HG03135 (cell line): ENCODE measurements at regions not wholly inside any gene's neighbourhood (a gene's known extent, or its start where the extent isn't known, plus 50 kb on each side); places are given as distances from the start of the nearest gene placed in this dataset.
"Not testable (repeated sequence)": the region's sequence is repeated elsewhere in the genome, so short reads cannot be mapped to it uniquely, and the experiment has no call there.

Experiments used
- ATAC-seq: cut with Tn5 transposase; IDR thresholded peaks from one replicate; pipeline ENCODE4 v1.9.1; 2021; ENCODE audit warnings: mild to moderate bottlenecking, moderate library complexity; ENCODE audit not compliant: unreplicated experiment

- ATAC-seq, result no peak
These were observed 375.9 kb downstream of the NXPH1 start for GRCh38 chr7:8809320-8809719.

- ATAC-seq, result no peak
These were observed 384.1 kb downstream of the NXPH1 start for GRCh38 chr7:8817448-8818036.

GRCh38 chr7:8818406-8818805, 385.0 kb downstream of the NXPH1 start:
- ATAC-seq, result no peak

GRCh38 chr7:8822595-8822994, 389.2 kb downstream of the NXPH1 start:
- ATAC-seq, result no peak

- ATAC-seq, result no peak
These were observed 390.1 kb downstream of the NXPH1 start for GRCh38 chr7:8823486-8823885.

GRCh38 chr7:8827329-8827728, 393.9 kb downstream of the NXPH1 start:
- ATAC-seq, result no peak

GRCh38 chr7:8829100-8829499, 395.7 kb downstream of the NXPH1 start:
- ATAC-seq, result no peak

- ATAC-seq, result no peak
These were observed 398.0 kb downstream of the NXPH1 start for GRCh38 chr7:8831376-8831775.

GRCh38 chr7:8833355-8833754, 399.9 kb downstream of the NXPH1 start:
- no peak for ATAC-seq

- ATAC-seq, result no peak
These were observed 407.8 kb downstream of the NXPH1 start for GRCh38 chr7:8841171-8841570.

- ATAC-seq, result no peak
These were observed 438.3 kb downstream of the NXPH1 start for GRCh38 chr7:8871716-8872115.

GRCh38 chr7:8881916-8882315, 448.5 kb downstream of the NXPH1 start:
- ATAC-seq, result no peak

- ATAC-seq, result no peak
These were observed 452.1 kb downstream of the NXPH1 start for GRCh38 chr7:8885480-8886000.

GRCh38 chr7:8890346-8890745, 456.9 kb downstream of the NXPH1 start:
- not testable (repeated sequence) for ATAC-seq

- ATAC-seq, result no peak
These were observed 460.4 kb downstream of the NXPH1 start for GRCh38 chr7:8893775-8894174.

GRCh38 chr7:8906396-8907075, 473.1 kb downstream of the NXPH1 start:
- ATAC-seq, result no peak

- no peak for ATAC-seq
These were observed 475.5 kb downstream of the NXPH1 start for GRCh38 chr7:8908889-8909288.

- ATAC-seq, result no peak
These were observed 480.3 kb downstream of the NXPH1 start for GRCh38 chr7:8913682-8914081.

- ATAC-seq, result no peak
These were observed 488.4 kb downstream of the NXPH1 start for GRCh38 chr7:8921807-8922206.

- no peak for ATAC-seq
These were observed 489.3 kb downstream of the NXPH1 start for GRCh38 chr7:8922726-8923125.

- no peak for ATAC-seq
These were observed 489.9 kb downstream of the NXPH1 start for GRCh38 chr7:8923164-8923806.
